GM23338 (cell line): ENCODE measurements at regions not wholly inside any gene's neighbourhood (a gene's known extent, or its start where the extent isn't known, plus 50 kb on each side); places are given as distances from the start of the nearest gene placed in this dataset.

Source experiments
- ATAC-seq: fragments of 200-7000 bp; cut with Tn5 transposase; 3 replicates; pipeline ENCODE4 v1.9.1; 2020
- DNase-seq: peaks from one replicate; pipeline ENCODE4 v3.0.0-alpha.2; 2015; ENCODE audit warnings: low spot score
- H2AFZ ChIP-seq: fragments of 200-600 bp; sonication (generic); 2 replicates; pipeline ENCODE4 v1.8.0; 2016; ENCODE audit warnings: antibody characterized with exemption, mild to moderate bottlenecking, moderate library complexity
- H3F3A ChIP-seq: fragments of 200-600 bp; sonication (generic); replicated peaks from 2 replicates; pipeline ENCODE4 v1.8.0; 2017; ENCODE audit warnings: antibody characterized with exemption, mixed run types, low read depth
- H3K27ac ChIP-seq: fragments of 200-600 bp; sonication (generic); 2 replicates; pipeline ENCODE4 v1.6.1; 2016; ENCODE audit warnings: low read depth
- H3K27me3 ChIP-seq: fragments of 200-600 bp; sonication (generic); 2 replicates; pipeline ENCODE4 v1.8.0; 2016; ENCODE audit warnings: mild to moderate bottlenecking, mixed run types, moderate library complexity; ENCODE audit not compliant: insufficient read depth
- H3K36me3 ChIP-seq: fragments of 200-600 bp; sonication (generic); 2 replicates; pipeline ENCODE4 v1.8.0; 2016; ENCODE audit warnings: mild to moderate bottlenecking; ENCODE audit not compliant: insufficient read depth
- H3K4me1 ChIP-seq: fragments of 200-600 bp; sonication (generic); 2 replicates; pipeline ENCODE4 v1.8.0; 2016; ENCODE audit warnings: mild to moderate bottlenecking, moderate library complexity; ENCODE audit not compliant: insufficient read depth
- H3K4me2 ChIP-seq: fragments of 200-600 bp; sonication (generic); 2 replicates; pipeline ENCODE4 v1.7.1; 2017; ENCODE audit warnings: mixed run types
- H3K4me3 ChIP-seq: fragments of 200-600 bp; sonication (generic); 2 replicates; pipeline ENCODE4 v1.6.1; 2016; ENCODE audit warnings: mixed run types
- H3K79me2 ChIP-seq: fragments of 200-600 bp; sonication (generic); replicated peaks from 2 replicates; pipeline ENCODE4 v1.8.0; 2017; ENCODE audit warnings: mild to moderate bottlenecking; ENCODE audit not compliant: insufficient read depth
- H3K9me2 ChIP-seq: fragments of 200-600 bp; sonication (generic); 2 replicates; pipeline ENCODE4 v1.8.0; 2017; ENCODE audit not compliant: insufficient read depth
- H4K20me1 ChIP-seq: fragments of 200-600 bp; sonication (generic); replicated peaks from 2 replicates; pipeline ENCODE4 v1.8.0; 2017; ENCODE audit warnings: mild to moderate bottlenecking; ENCODE audit not compliant: insufficient read depth
- H3K27ac Mint-ChIP-seq: 2 replicates; pipeline ENCODE4 v1.8.0; 2020; ENCODE audit warnings: inconsistent platforms, mild to moderate bottlenecking, moderate library complexity, mixed read lengths
- H3K27me3 Mint-ChIP-seq: 3 replicates; pipeline ENCODE4 v1.8.0; 2022; ENCODE audit warnings: low read depth, mild to moderate bottlenecking, moderate library complexity, mixed read lengths, inconsistent platforms; ENCODE audit not compliant: insufficient read depth, poor library complexity
- H3K36me3 Mint-ChIP-seq: 3 replicates; pipeline ENCODE4 v1.8.0; 2021; ENCODE audit warnings: low read depth, mild to moderate bottlenecking, inconsistent platforms, moderate library complexity, mixed read lengths
- H3K4me1 Mint-ChIP-seq: 3 replicates; pipeline ENCODE4 v1.8.0; 2020; ENCODE audit warnings: mild to moderate bottlenecking, inconsistent platforms, mixed read lengths
- H3K4me3 Mint-ChIP-seq: 3 replicates; pipeline ENCODE4 v1.8.0; 2021; ENCODE audit warnings: moderate library complexity, mild to moderate bottlenecking, inconsistent platforms, mixed read lengths
- H3K9me3 Mint-ChIP-seq: 3 replicates; pipeline ENCODE4 v1.8.0; 2020; ENCODE audit warnings: moderate library complexity, mild to moderate bottlenecking, inconsistent platforms, mixed read lengths
- CREB1 ChIP-seq: fragments of 250-450 bp; sonication (Bioruptor Pico); IDR thresholded peaks from 2 replicates; pipeline ENCODE4 v1.5.0; 2020; ENCODE audit warnings: low read depth, mild to moderate bottlenecking, moderate library complexity
- EZH2 ChIP-seq: fragments of 200-600 bp; sonication (generic); IDR thresholded peaks from one replicate; pipeline ENCODE4 v1.8.0; 2017; ENCODE audit warnings: antibody characterized with exemption, mild to moderate bottlenecking, low read depth; ENCODE audit not compliant: unreplicated experiment
- EZH2phosphoT487 ChIP-seq: fragments of 200-600 bp; sonication (generic); IDR thresholded peaks from one replicate; pipeline ENCODE4 v1.8.1; 2018; ENCODE audit warnings: antibody characterized with exemption; ENCODE audit not compliant: unreplicated experiment
- JUNB ChIP-seq: IDR thresholded peaks from one replicate; pipeline ENCODE4 v1.6.1; 2016; ENCODE audit warnings: antibody characterized with exemption; ENCODE audit not compliant: unreplicated experiment
- NANOG ChIP-seq: IDR thresholded peaks from 2 replicates; pipeline ENCODE4 v1.6.1; 2016; ENCODE audit warnings: antibody characterized with exemption, borderline replicate concordance
- ZNF331 ChIP-seq: fragments of 250-450 bp; sonication (Bioruptor Pico); IDR thresholded peaks from 2 replicates; pipeline ENCODE4 v1.5.0; 2020; ENCODE audit warnings: low read depth, mild to moderate bottlenecking, moderate library complexity
- TF ChIP-seq, protein P1 (sequence below): fragments of 250-450 bp; sonication (Bioruptor Pico); IDR thresholded peaks from 2 replicates; pipeline ENCODE4 v1.5.0; 2020; ENCODE audit warnings: mild to moderate bottlenecking, moderate library complexity
- TF ChIP-seq, protein P2 (sequence below): IDR thresholded peaks from 2 replicates; pipeline ENCODE4 v1.6.1; 2016; ENCODE audit warnings: antibody characterized with exemption
- TF ChIP-seq, protein P3 (sequence below): IDR thresholded peaks from one replicate; pipeline ENCODE4 v1.6.1; 2018; ENCODE audit warnings: antibody characterized with exemption; ENCODE audit not compliant: unreplicated experiment
- TF ChIP-seq, protein P4 (sequence below), 2 experiments: fragments of 200-600 bp in 1 of 2; sonication (generic) in 1 of 2; conservative IDR thresholded peaks; 2 replicates each; pipeline versions ENCODE4 v1.5.1 to v1.6.1; 2016 to 2017; ENCODE audit warnings: antibody characterized with exemption in 2 of 2, low read depth in 2 of 2, mild to moderate bottlenecking in 2 of 2, moderate library complexity in 1 of 2

DNA sequence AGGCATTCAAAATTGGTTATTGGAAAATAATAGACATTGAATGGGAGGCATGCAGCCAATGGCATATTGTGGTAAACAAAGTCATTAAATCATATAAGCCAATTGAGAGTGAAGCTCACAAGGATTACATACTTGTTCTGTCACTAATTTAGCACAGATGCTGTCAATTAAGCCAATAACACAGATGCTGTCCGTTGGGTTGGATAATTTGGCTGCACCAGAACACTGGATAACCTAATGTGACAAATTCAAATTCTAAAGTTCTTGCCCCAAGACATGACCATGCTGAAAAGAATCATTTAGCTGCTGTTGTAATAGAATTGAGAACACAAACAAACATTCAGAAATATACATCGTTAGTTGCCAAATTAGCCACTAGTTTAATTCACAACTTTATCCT lies 1796.4 kb downstream of the EFNA5 start (continued):
- TF ChIP-seq, protein P1, sequence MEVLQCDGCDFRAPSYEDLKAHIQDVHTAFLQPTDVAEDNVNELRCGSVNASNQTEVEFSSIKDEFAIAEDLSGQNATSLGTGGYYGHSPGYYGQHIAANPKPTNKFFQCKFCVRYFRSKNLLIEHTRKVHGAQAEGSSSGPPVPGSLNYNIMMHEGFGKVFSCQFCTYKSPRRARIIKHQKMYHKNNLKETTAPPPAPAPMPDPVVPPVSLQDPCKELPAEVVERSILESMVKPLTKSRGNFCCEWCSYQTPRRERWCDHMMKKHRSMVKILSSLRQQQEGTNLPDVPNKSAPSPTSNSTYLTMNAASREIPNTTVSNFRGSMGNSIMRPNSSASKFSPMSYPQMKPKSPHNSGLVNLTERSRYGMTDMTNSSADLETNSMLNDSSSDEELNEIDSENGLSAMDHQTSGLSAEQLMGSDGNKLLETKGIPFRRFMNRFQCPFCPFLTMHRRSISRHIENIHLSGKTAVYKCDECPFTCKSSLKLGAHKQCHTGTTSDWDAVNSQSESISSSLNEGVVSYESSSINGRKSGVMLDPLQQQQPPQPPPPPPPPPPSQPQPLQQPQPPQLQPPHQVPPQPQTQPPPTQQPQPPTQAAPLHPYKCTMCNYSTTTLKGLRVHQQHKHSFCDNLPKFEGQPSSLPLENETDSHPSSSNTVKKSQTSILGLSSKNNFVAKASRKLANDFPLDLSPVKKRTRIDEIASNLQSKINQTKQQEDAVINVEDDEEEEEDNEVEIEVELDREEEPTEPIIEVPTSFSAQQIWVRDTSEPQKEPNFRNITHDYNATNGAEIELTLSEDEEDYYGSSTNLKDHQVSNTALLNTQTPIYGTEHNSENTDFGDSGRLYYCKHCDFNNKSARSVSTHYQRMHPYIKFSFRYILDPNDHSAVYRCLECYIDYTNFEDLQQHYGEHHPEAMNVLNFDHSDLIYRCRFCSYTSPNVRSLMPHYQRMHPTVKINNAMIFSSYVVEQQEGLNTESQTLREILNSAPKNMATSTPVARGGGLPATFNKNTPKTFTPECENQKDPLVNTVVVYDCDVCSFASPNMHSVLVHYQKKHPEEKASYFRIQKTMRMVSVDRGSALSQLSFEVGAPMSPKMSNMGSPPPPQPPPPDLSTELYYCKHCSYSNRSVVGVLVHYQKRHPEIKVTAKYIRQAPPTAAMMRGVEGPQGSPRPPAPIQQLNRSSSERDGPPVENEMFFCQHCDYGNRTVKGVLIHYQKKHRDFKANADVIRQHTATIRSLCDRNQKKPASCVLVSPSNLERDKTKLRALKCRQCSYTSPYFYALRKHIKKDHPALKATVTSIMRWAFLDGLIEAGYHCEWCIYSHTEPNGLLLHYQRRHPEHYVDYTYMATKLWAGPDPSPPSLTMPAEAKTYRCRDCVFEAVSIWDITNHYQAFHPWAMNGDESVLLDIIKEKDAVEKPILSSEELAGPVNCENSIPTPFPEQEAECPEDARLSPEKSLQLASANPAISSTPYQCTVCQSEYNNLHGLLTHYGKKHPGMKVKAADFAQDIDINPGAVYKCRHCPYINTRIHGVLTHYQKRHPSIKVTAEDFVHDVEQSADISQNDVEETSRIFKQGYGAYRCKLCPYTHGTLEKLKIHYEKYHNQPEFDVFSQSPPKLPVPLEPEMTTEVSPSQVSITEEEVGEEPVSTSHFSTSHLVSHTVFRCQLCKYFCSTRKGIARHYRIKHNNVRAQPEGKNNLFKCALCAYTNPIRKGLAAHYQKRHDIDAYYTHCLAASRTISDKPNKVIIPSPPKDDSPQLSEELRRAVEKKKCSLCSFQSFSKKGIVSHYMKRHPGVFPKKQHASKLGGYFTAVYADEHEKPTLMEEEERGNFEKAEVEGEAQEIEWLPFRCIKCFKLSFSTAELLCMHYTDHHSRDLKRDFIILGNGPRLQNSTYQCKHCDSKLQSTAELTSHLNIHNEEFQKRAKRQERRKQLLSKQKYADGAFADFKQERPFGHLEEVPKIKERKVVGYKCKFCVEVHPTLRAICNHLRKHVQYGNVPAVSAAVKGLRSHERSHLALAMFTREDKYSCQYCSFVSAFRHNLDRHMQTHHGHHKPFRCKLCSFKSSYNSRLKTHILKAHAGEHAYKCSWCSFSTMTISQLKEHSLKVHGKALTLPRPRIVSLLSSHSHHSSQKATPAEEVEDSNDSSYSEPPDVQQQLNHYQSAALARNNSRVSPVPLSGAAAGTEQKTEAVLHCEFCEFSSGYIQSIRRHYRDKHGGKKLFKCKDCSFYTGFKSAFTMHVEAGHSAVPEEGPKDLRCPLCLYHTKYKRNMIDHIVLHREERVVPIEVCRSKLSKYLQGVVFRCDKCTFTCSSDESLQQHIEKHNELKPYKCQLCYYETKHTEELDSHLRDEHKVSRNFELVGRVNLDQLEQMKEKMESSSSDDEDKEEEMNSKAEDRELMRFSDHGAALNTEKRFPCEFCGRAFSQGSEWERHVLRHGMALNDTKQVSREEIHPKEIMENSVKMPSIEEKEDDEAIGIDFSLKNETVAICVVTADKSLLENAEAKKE (CRISPR knock-in tag): no peak
- no peak for TF ChIP-seq ZNF331 (CRISPR knock-in tag)
- no peak for TF ChIP-seq NANOG
- TF ChIP-seq EZH2: no peak
- TF ChIP-seq CREB1 (CRISPR knock-in tag): no peak
- TF ChIP-seq, protein P2, sequence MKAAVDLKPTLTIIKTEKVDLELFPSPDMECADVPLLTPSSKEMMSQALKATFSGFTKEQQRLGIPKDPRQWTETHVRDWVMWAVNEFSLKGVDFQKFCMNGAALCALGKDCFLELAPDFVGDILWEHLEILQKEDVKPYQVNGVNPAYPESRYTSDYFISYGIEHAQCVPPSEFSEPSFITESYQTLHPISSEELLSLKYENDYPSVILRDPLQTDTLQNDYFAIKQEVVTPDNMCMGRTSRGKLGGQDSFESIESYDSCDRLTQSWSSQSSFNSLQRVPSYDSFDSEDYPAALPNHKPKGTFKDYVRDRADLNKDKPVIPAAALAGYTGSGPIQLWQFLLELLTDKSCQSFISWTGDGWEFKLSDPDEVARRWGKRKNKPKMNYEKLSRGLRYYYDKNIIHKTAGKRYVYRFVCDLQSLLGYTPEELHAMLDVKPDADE: no peak

DNA sequence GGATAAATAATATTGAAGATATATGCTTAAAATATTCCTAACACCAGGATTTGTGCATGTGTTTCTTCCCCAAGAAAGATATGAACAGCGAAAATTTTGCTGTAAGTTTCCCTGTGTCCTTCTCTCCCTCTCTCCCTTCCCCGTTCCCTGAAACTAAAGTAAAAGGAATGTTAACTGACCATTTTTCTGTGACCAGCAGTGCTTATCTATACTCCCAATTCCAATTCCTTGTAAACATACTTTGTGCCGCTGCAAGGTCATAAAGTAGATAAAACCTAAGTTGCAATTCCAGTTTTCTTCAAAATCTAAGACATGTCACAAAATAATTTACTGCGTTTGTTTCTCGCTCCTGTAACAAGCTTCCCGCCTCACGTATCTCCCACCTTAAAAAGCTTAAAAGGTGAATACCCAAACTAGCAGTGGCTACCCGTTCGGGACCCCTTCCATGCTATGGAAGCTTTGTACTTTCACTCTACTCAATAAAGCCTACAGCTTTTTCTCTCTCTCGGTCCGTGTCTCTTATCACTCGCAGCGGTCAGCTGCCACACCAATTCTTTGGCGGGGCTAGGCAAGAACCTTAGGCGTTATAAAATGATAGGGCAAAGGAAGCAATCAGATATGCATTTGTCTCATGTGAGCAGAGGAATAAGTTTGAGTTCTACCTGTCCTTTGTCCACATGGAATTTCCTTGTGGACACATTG lies 1798.0 kb downstream of the EFNA5 start:
- ATAC-seq: no peak
- no peaks in the 10 kb centered on the region for H3K36me3 Mint-ChIP-seq
- peak overlapping the region; percentile 85 for H2AFZ ChIP-seq
- TF ChIP-seq, protein P3, sequence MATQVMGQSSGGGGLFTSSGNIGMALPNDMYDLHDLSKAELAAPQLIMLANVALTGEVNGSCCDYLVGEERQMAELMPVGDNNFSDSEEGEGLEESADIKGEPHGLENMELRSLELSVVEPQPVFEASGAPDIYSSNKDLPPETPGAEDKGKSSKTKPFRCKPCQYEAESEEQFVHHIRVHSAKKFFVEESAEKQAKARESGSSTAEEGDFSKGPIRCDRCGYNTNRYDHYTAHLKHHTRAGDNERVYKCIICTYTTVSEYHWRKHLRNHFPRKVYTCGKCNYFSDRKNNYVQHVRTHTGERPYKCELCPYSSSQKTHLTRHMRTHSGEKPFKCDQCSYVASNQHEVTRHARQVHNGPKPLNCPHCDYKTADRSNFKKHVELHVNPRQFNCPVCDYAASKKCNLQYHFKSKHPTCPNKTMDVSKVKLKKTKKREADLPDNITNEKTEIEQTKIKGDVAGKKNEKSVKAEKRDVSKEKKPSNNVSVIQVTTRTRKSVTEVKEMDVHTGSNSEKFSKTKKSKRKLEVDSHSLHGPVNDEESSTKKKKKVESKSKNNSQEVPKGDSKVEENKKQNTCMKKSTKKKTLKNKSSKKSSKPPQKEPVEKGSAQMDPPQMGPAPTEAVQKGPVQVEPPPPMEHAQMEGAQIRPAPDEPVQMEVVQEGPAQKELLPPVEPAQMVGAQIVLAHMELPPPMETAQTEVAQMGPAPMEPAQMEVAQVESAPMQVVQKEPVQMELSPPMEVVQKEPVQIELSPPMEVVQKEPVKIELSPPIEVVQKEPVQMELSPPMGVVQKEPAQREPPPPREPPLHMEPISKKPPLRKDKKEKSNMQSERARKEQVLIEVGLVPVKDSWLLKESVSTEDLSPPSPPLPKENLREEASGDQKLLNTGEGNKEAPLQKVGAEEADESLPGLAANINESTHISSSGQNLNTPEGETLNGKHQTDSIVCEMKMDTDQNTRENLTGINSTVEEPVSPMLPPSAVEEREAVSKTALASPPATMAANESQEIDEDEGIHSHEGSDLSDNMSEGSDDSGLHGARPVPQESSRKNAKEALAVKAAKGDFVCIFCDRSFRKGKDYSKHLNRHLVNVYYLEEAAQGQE: no peak
- TF ChIP-seq, protein P2: no peak
- TF ChIP-seq CREB1 (CRISPR knock-in tag): no peak
- no peak for TF ChIP-seq EZH2phosphoT487
- TF ChIP-seq, protein P4, sequence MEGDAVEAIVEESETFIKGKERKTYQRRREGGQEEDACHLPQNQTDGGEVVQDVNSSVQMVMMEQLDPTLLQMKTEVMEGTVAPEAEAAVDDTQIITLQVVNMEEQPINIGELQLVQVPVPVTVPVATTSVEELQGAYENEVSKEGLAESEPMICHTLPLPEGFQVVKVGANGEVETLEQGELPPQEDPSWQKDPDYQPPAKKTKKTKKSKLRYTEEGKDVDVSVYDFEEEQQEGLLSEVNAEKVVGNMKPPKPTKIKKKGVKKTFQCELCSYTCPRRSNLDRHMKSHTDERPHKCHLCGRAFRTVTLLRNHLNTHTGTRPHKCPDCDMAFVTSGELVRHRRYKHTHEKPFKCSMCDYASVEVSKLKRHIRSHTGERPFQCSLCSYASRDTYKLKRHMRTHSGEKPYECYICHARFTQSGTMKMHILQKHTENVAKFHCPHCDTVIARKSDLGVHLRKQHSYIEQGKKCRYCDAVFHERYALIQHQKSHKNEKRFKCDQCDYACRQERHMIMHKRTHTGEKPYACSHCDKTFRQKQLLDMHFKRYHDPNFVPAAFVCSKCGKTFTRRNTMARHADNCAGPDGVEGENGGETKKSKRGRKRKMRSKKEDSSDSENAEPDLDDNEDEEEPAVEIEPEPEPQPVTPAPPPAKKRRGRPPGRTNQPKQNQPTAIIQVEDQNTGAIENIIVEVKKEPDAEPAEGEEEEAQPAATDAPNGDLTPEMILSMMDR (conservative IDR thresholded peaks at IDR 0.05; ENCODE audit: low read depth in 2 of 2): no peak
- TF ChIP-seq NANOG: no peak
- no peak for TF ChIP-seq ZNF331 (CRISPR knock-in tag)
- TF ChIP-seq JUNB: no peak

More for the DNA sequence above, 1798.0 kb downstream of the EFNA5 start:
- no peaks in the 10 kb centered on the region for H3K4me1 ChIP-seq
- Mint-ChIP-seq H3K9me3 (no peaks in the 10 kb centered on the region; the same call in 2 of the 3 replicates), H3K27ac (no peak overlapping the region), H3K4me1 (no peaks in the 10 kb centered on the region), H3K27me3 (no peaks in the 10 kb centered on the region), H3K4me3 (no peak overlapping the region)
- no peaks in the 10 kb centered on the region for H3K36me3 ChIP-seq
- no peak overlapping the region for H3K4me2 ChIP-seq
- H3K4me3 ChIP-seq: no peak overlapping the region
- no peak overlapping the region for H3K27ac ChIP-seq
- no peaks in the 10 kb centered on the region for H4K20me1 ChIP-seq
- no peaks in the 10 kb centered on the region for H3K79me2 ChIP-seq
- H3K27me3 ChIP-seq: no peaks in the 10 kb centered on the region
- H3K9me2 ChIP-seq: no peaks in the 10 kb centered on the region; the same call in 1 of the 2 replicates
- no peaks in the 10 kb centered on the region for H3F3A ChIP-seq
- DNase-seq: no peak
